Renal cortical epithelial cell (primary cell): ENCODE measurements at regions not wholly inside any gene's neighbourhood (a gene's known extent, or its start where the extent isn't known, plus 50 kb on each side); places are given as distances from the start of the nearest gene placed in this dataset.
A peak's percentile ranks its signal among the peaks of the same experiment; 100 is the strongest.
"Not testable (repeated sequence)": the region's sequence is repeated elsewhere in the genome, so short reads cannot be mapped to it uniquely, and the experiment has no call there.

Source experiments
- DNase-seq: peaks from one replicate; pipeline ENCODE4 v3.0.0-alpha.2; 2011; ENCODE audit warnings: low read depth

DNA sequence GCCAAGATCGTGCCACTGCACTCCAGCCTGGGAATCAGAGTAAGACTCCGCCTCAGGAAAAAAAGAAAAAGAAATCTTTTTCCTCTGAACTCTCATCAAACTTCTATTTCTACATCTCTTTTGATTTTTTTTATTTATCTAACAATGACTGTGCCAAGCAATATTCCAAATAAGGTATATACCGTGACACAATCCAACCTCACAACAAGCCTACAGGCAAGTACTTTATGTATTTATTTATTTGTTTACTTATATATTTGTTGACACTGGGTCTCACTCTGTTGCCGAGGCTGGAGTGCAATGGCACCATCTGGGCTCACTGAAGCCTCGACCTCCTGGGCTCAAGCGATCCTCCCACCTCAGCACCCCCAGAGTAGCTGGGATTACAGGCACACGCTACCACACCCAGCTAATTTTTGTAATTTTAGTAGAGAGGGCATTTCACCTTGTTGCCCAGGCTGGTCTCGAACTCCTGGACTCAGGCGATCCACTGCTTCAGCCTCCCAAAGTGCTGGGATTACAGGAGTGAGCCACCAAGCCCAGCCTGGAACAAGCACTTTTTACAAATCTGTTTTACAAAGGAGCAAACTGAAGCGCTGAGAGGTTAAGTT lies 94.9 kb upstream of the CHD2 start:
- DNase-seq, result no peak

DNA sequence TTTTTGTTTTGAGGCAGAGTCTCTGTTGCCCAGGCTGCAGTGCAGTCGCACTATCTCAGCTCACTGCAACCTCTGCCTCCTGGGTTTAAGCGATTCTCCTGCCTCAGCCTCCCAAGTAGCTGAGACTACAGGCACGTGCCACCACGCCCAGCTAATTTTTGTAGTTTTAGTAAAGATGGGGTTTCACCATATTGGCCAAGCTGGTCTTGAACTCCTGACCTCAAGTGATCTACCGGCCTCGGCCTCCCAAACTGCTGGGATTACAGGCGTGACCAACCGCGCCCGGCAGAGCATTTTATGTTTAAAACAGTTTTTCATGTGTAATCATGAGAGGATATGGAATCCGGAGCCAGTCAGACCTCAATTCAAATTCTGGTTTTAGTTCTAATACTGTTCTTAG lies 94.0 kb upstream of the CHD2 start:
- not testable (repeated sequence) for DNase-seq

DNA sequence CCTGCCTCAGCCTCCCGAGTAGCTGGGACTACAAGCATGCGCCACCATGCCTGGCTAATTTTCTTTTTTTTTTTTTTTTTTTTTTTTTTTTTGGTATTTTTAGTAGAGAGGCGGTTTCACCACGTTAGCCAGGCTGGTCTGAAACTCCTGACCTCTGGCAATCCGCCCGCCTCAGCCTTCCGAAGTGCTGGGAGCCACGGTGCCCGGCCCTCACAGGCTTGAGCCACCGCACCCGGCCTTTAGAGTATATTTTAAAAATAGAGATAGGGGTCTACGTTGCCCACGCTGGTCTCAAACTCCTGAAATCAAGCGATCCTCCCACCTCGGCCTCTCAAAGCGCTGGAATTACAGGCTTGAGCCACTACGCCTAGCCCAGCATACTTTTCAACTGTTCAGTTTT lies 93.4 kb upstream of the CHD2 start:
- no peak for DNase-seq

DNA sequence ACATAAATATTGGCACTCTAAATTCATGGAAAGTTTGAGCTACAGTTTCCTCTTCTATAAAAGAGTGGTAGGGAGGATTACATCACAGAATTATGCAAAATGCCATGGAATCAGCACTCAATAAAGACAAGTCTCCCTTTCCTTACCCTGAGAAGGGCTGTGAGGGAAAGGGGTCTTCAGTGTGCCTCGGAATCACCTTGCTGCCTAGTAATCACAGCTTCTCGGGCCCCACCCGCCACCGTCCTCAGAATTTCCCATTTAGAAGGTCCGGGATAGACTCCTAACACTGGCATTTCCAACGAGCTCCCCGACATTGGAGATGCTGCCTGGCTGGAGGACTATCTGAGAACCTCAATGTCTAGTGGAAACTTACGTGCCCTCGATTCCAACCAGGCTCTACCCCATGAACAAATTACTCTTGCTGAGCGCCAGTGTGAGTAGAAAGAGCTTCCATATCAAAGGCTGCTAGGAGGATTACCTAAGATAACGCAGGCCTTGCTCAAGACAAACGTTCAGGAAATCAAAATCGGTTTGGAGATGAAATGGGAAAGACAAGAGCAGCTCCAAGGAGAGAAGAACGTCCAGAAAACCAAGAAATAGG lies 92.1 kb upstream of the CHD2 start:
- DNase-seq, result peak; percentile 29

DNA sequence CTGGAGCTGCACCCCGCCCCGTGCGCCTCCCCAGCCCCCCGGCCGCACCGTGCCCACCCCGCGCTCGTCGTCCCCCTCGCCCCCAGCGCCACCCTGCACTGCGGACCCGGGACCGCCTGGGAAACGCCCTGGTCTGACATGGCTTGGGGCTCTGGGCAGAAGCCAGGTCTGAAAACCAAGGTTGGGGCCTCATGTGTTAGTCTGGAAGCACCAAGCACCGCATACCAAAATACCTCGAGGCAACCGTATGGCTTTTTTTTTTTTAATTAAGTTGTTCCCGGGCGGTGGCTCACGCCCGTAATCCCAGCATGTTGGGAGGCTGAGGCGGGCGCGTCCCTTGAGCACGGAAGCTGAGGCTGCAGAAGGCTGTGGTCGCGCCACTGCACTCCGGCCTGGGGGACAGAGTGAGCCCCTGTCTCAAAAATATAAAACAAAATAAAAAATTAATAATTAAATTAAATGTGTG lies 91.5 kb upstream of the CHD2 start:
- DNase-seq, result peak; percentile 57

DNA sequence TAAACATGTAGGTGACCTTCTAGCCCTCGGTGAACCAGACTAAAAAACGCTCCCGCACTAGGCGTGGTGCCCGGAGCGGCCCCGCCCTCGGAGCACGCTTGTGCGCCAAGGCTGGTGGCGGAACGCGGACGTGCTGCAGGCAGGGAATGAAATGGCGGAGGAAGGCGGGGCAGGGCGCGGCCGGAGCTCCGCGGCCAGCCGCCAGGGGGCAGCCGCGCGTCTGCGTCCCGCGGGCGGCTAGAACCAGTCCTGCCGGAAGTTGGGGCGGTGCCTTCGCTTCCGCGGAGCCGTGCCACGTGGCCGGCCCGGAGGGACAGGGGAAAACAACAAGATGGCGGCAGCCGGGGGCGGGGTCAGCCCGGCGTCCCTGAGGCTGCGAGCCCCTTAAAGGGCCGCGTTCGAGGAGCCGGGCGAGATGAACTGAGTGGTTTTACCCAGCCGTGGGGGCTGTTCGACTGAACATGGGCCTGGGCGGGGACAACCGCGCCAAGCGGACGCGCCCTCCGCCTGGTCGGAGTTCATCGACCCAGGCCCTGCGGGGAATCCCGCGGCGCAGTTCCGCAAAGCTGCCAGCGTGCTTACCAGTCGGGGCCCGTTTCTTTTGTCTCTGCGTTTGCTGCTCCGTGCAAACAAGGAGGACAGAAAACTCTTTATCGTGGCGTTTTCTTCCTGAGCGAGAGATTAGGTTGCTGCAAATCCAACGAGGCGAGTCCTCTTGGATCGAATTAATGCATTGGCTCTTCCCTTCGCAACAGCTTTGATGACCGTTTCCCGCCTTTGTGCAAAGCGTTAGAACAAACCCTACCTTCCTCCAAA lies 90.9 kb upstream of the CHD2 start:
- DNase-seq, result peak; percentile 88

DNA sequence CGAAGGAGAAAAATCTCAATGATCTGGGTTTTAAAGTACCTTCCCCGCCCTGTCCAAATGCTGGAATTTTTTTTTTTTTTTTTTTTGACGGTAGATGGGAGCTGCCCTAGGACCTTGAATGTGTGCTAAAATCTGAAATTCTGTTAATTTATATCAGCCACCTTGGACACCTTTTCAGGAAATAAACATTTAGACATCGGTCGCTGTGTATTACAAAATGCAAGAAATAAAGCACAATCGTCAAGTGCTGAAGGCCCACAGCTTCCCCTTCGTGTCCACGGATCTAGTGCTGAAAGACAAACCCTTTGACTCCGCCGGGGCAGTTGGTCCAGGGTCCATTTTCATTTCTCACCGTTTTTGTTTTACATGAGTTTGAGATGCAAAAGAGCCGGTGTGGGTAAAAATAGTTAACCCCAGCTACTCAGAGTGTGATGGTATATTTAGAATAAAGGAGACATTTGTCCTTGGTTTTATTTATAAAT lies 90.2 kb upstream of the CHD2 start:
- DNase-seq, result peak; percentile 53

DNA sequence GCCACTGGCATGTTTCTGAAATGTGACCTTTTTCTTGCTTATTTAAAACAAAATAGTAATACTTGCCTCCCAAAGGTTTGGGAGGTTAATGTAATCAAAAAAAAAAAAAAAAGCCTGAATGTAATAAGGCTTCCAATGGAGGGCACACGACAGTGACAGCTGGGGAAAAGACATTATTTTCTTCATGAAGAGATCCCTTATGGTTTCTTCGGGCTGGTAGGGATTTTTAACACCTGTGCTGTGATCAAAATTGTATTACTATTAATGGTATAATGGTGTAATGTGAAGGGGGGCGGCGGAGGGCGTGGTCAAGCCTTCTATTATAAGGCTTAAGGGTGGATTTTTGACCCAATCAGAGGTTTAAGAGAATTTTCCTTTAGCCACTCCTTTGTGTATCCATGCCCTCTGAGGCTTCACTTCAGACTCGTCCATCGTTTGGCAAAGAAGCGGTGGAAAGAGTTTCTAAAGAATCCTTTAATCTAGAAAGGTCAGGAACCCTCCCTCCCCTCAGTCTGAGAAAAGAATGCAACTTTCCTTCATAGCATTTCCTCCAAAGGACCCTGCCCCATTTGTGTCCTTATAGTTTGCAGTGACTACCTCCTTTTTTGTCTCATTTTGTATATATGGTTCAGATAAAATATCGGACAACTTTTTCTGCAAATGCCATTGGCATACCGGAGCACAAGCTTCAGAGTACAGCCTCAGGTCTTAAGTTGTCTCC lies 89.5 kb upstream of the CHD2 start:
- peak; percentile 88 for DNase-seq

DNA sequence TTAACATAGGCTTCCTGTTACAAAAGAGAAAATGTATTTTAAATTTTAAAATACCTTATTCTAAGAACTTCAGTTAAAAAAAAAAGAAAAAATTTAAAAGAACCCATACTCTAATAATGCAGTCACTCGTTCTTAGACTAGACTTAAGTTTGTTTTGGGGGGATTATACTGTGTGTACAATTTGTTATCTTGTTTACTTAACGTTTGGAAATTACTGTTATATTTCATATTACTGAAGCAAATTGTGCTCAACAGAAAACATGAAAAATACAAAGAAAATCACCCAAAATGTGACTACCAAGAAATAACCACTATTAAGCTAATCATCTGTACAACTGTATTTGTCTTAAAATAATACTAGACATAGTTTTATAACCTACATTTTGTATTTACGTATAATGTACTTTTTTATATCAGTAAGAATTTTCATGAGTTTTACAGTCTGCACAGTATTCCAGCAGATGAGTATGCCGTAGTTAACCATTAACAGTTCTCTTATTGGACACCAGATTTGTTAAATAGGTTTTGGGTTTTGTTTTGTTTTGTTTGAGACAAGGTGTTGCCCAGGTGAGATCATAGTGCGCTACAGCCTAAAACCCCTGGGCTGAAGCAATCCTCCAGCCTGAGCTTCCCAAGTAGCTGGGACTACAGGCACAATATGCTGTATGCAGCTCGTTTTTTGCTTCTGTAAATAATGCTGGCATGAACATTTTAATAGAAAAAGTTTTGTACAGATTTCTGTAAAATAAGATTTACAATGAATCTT lies 88.8 kb upstream of the CHD2 start:
- DNase-seq, result peak; percentile 88

DNA sequence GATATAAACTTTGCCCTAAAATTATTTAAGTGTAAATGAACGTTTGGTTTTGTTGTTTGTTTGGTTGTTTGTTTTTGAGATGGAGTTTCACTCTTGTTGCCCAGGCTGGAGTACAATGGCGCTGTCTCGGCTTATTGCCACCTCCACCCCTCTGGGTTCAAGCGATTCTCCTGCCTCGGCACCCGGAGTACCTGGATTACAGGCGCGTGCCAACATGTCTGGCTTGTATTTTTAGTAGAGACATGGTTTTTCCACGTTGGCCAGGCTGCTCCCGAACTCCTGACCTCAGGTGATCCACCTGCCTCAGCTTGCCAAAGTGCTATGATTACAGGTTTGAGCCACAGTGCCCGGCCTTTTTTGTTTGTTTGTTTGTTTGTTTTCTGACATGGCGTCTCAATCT lies 87.9 kb upstream of the CHD2 start:
- DNase-seq, result no peak

DNA sequence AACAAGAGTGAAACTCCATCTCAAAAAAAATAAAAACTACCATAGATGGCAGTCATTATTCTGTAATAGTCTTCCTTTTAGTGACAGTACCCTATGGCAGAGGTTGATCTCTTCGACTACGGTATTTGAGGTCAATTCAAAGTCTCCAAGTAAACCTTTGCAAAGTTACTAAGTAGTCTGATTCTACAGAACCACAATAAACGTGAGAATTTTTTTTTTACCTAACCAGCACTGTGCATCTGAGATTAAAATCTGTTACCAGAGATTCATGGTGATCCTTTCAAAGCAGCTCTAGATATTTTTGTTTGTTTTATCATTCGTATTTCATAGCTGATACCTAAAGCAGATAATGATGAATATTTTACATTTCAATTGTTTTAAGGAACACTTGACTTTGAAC lies 86.6 kb upstream of the CHD2 start:
- no peak for DNase-seq

DNA sequence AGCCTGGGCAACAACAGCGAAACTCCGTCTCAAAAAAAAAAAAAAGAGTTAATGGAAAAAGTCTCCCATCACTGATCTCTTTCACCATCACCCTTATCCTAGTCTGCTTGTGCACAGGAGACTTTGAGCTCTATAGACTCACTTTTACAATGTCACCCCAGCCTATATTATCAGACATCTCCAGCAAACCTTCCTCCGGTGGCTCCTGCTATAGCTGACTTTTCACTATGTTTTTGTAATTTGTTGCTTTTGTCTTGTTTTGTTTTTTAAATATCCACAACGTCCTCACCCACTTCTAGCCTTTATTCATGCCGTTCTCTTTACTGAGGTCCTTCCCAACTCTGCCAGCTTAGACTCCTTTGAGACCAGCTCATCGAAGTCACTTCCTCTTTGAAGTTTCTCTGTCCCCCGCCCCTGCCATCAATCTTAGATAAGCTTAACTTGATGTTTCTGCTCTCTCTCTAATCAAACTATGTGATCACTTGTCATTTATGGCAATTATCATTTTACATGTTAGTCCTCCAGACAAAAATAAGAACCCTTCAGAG lies 82.7 kb upstream of the CHD2 start:
- DNase-seq, result peak; percentile 19

DNA sequence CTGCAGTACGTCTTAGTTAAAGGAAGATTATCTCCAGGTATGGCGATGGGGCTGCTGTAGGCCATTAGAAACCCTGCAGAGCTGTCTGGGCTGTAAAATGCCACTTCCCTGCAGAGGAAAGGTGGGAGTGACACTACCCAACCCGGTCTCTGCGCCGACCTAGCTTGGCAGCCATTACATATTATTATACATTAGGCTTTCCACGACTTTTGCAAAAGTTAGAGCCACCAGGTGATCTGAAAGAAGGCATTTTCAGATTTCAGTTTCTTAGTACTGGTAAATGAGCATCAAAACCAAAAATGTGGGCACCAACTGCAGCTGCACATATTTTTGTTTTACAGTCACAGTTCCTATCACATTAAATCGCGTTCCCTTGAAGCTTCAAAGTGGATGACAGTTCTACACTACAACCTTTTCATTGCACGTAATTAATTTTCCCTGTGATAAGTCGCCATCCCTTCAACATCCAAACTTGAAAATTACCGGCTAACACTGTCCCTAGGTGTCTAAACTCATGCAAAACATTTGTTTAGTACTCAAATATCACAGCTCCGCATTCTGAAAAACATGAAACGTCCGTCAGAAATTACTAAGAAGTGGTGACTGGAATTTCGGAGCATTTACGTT lies 81.4 kb upstream of the CHD2 start:
- DNase-seq, result no peak

DNA sequence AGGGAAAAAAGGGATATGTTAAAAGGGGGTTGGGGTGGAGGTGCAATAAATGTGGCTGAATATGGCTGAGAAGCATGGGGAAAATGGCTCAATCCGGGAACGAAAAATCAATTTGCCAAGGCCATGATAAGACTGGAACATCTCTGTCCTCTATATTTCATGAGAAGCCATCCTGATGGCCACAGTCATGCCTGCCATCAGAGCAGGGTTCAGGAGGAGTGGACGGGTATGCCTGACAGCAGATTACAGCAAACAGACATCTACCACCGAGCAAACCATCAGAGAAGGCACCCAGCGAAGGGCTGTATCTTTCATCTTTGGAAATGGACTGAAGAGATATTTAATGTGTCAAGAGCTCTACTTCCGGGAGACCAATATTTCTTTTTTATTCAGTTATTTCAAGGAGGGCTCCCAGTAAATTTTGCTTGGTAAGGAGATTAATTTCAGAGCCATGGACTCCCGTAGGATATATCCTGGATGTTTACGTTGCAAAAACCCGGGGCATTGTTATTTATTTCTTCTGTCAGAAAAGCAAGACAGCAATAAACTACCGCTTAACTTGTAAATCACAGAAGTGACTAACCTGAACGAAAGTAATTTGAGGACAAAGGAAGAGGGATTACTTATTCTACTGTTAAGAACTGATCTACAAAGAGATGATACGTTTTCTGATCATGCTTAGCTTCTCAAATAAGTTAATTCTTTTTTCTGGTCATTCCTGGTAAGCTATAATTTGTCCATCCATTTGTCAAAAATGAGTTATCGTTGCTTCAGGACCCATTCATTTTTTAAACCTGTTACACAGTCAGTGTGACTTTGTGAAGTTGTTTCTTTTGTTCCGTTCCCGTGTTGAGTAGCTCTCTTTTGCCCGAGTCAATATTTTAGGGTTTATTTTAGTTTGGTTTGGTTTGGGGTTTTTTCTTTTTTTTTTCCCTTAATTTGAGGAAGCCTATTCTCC lies 80.6 kb upstream of the CHD2 start:
- peak; percentile 71 for DNase-seq

DNA sequence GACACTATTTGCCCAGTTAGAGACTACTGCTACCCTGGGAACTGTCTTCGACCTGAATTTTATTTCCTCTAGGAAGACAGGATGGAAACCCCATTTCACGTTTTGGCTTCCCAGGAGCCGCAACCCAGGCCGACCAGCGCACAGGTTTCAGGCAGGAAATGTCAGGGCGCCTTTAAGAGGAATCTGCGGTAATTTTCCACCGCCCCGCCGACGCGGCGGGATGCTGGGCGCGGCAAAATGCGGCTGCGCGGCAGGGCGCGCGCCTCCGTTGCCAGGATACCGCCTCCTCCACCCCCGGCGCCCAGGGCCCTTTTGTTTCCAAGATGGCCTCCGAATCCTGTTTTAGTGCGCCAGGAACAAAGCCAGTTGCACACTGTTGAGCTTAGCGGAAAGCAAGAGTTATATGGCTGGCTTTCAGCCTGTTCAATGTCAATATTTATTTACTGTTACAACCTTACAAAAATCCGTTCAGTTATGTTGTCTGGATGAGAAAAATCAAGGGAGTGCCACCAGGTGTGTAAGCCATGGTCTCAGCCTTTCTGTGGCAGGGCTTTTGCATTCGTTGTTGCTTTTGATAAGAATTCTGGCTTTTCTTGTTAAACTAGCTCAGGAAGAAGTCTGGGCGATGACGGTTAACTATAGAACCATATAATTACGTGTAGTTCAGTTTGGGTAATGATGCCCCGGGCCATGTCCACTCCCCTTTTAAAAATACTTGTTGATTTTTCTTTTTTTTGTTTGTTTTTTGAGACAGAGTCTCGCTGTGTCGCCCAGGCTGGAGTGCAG lies 79.7 kb upstream of the CHD2 start:
- DNase-seq, result peak; percentile 81

DNA sequence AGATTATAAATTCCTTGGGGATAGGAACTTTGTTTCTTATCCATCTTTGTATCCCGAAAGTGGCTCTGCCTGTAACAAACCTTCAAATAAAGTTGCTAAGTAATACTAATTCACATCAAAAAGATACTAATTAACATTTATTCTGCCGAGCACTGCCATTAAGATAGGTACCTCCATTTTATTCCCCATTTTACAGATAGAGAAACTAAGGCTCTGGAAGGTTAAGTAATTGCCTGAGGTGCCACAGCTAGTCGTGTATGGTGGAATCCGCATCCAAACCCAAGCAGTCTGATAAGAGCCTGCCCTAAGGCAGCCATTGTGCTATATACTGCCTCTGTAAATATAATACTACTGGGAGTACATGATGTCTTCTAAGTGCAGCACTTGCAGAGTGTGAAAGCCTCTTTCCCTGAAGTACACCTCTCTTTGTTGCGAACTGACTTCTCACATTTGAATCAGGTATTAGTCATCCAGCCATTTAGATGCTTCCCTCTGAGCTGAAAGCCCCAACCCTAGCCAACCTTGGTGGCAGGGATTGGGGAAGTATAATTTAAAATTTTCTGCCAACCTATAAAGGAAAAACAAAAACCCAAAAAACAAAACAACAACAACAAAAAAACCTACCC lies 78.5 kb upstream of the CHD2 start:
- DNase-seq, result peak; percentile 91

DNA sequence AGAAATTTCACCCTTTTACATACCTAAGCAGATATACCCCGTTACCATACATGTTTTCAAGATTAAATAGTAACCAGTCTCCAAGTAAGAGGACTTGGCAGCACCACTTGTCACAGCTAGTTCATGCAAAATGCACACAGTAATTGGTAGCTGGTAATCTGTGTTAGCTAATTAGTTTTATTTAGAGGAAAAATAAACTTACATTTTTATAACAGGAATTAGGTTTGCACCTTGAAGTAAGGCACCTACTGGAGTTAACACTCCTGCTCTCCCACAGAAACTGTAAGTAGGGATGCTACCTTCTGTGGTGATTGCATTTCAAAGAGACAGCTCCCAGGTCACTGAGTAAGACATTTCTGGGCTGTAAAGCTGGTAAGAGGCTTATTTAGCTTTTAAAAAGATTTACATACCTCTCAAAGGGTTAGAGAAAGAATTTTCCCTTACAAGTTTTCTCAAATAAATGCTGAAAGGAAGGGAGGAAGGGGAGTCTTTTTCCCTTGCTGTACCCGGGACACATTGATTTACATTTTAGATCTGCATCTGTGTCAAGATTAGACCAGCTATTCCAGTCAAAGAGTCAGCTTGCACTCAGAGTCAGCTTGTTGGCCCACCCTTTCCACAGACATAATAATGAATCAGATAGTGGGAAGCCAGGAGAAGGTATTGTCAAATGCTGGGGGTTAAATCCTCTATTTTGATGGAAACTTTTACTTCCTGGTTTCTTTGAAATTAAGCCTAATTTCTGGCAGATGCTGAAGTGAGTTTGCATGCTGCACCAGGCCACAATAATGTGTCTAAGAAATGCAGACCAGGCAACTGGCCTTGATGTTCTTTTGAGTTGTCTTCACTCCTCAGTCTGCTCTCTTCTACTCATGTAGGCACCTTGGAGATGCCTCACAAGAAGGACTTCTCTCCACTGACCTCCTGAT lies 77.6 kb upstream of the CHD2 start:
- DNase-seq, result peak; percentile 32
